ENCODE measurements at regions not wholly inside any gene's neighbourhood (a gene's known extent, or its start where the extent isn't known, plus 50 kb on each side); places are given as distances from the start of the nearest gene placed in this dataset.

DNA sequence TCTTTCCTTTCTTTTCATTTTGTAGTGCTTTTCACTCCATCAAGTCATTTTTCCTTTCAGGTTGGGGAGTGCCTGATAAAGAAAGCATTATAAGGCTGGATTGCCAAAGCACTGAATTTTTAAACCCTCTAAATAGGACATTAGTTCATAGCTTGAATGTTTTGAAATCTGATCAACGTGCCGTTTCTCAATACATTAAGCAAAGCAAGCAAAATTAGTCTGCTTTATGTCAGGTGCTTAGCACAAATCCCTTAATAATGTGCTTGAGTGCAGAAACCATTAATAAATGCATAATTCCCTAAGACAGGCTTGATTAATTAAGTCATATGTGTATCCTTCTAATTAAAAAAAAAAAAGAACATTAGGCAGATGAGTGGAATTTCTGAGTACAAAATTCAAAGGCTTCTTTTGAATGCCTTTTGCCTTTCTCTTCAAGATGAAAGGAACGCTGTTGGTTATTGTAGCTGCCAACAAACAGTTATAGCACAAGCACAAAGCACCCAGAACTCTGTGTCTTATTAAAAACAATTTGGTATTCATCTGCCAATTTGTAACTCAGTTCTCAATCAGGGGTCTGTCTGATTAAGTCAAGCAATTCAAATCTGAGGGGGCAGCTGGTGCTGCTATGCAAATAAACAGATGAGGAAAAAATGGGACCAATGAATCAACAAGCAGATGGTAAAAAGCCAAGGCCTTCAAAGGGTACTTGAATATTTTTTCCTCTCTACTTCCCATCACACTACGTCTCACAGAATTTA is 233.7 kb downstream of the TLE1 start:
- Histone ChIP-seq H3K4me1 (ENCODE audit: control insufficient read depth, extremely low read depth, insufficient read depth, low read length) (no peaks in the 10 kb centered on the region), H3K27ac (ENCODE audit: insufficient read depth, low read depth, low read length) (no peak overlapping the region), H3K36me3 (ENCODE audit: control insufficient read depth in 2 of 2, extremely low read depth in 1 of 2, insufficient read depth in 2 of 2, low read length in 2 of 2) (no peaks in the 10 kb centered on the region), H3K4me3 (replicated peaks in 1 of 3; ENCODE audit: insufficient read depth in 1 of 3, low read depth in 1 of 3, low read length in 3 of 3) (no peak overlapping the region), H4K20me1 (replicated peaks; ENCODE audit: control insufficient read depth, extremely low read depth, insufficient read depth, low read length) (no peaks in the 10 kb centered on the region), H3K9ac (replicated peaks; ENCODE audit: extremely low read depth, insufficient read depth, low read length) (no peak overlapping the region), H3K79me2 (ENCODE audit: control insufficient read depth, insufficient read depth, low read length) (no peaks in the 10 kb centered on the region), H2AFZ (ENCODE audit: low read depth, low read length) (no peak overlapping the region), H3K27me3 (ENCODE audit: control insufficient read depth in 2 of 2, insufficient read depth in 2 of 2, low read length in 2 of 2) (peaks cover 0 to 2% of the 10 kb centered on the region in 2 experiments), H3K9me1 (replicated peaks; ENCODE audit: control insufficient read depth, extremely low read depth, insufficient read depth, low read length) (no peaks in the 10 kb centered on the region), H3K4me2 (ENCODE audit: insufficient read depth, low read length) (no peak overlapping the region), H3K9me3 (replicated peaks; ENCODE audit: control insufficient read depth, insufficient read depth, low read length) (no peaks in the 10 kb centered on the region)
- ChIA-PET CTCF (interaction anchor here (1.0 kb wide), 2 partner anchors 8 to 10 kb away, joined by 3 read pairs; no protein-coding TSS in a partner anchor), POLR2A (no interaction called here)
- BruUV-seq (replicated peaks), result no TSS peak
- intact Hi-C loops (cut with micrococcal nuclease), result no loop called here
- FAIRE-seq, result no peak
- no peak for DNase-seq (ENCODE audit: low read depth, low spot score)
- TF ChIP-seq FOS (IDR thresholded peaks at IDR 0.05; ENCODE audit: borderline replicate concordance, insufficient read depth, low read length), result no peak
- TF ChIP-seq EZH2 (IDR thresholded peaks at IDR 0.05; ENCODE audit: borderline replicate concordance, low read depth, low read length, severe bottlenecking), result no peak
- TF ChIP-seq MYC (IDR thresholded peaks at IDR 0.05; ENCODE audit: low read depth, low read length), result no peak
- TF ChIP-seq CTCF (IDR thresholded peaks at IDR 0.05; ENCODE audit: extremely low read depth in 1 of 2, insufficient read depth in 1 of 2, low read depth in 1 of 2, low read length in 2 of 2), result no peak
- no peak for TF ChIP-seq POLR2AphosphoS5 (IDR thresholded peaks at IDR 0.05; ENCODE audit: insufficient read depth, low read depth, low read length)
- no peak for TF ChIP-seq MAX (IDR thresholded peaks at IDR 0.05; ENCODE audit: insufficient read depth, insufficient read length)
- no peak for TF ChIP-seq GATA2 (IDR thresholded peaks at IDR 0.05; ENCODE audit: insufficient read depth, insufficient read length, low read depth, low read length)
- no peak for TF ChIP-seq POLR2A (IDR thresholded peaks at IDR 0.05; ENCODE audit: low read depth, low read length)
- TF ChIP-seq JUN (IDR thresholded peaks at IDR 0.05; ENCODE audit: borderline replicate concordance, insufficient read depth, insufficient read length, low read depth), result no peak
- dilution Hi-C loops (cut with MboI; ENCODE audit: extremely low pct_ligation_motif_present, low sequenced_read_pairs), result no loop called here
